Neural cell (in vitro differentiated cells): ENCODE measurements at regions not wholly inside any gene's neighbourhood (a gene's known extent, or its start where the extent isn't known, plus 50 kb on each side); places are given as distances from the start of the nearest gene placed in this dataset.

Experiments used
- H2AFZ ChIP-seq: fragments of 200-600, 300-800 bp; sonication (generic), shearing (Covaris generic); 2 replicates; pipeline ENCODE4 v1.6.0; 2014; ENCODE audit warnings: low read depth, mild to moderate bottlenecking, antibody characterized with exemption, low read length, moderate library complexity
- H3F3A ChIP-seq: fragments of 200-600 bp; shearing (Covaris generic); 2 replicates; pipeline ENCODE4 v1.6.1; 2016; ENCODE audit warnings: mild to moderate bottlenecking, moderate library complexity, mixed read lengths, antibody characterized with exemption, low read length; ENCODE audit not compliant: insufficient read depth, poor library complexity, severe bottlenecking
- H3K27ac ChIP-seq: fragments of 200-600, 300-800 bp; sonication (generic), shearing (Covaris generic); 2 replicates; pipeline ENCODE4 v1.5.1; 2014; ENCODE audit warnings: mild to moderate bottlenecking, low read length, moderate library complexity
- H3K27me3 ChIP-seq: fragments of 300-800, 200-600 bp; sonication (generic), shearing (Covaris generic); 2 replicates; pipeline ENCODE4 v1.6.0; 2014; ENCODE audit warnings: mild to moderate bottlenecking, low read depth, low read length, moderate library complexity; ENCODE audit not compliant: insufficient read depth
- H3K36me3 ChIP-seq: fragments of 300-800, 200-600 bp; sonication (generic), shearing (Covaris generic); 2 replicates; pipeline ENCODE4 v1.5.1; 2014; ENCODE audit warnings: mild to moderate bottlenecking, antibody characterized with exemption, low read length, moderate library complexity; ENCODE audit not compliant: insufficient read depth
- H3K4me2 ChIP-seq: fragments of 300-800, 200-600 bp; sonication (generic), shearing (Covaris generic); 2 replicates; pipeline ENCODE4 v1.6.0; 2014; ENCODE audit warnings: mild to moderate bottlenecking, low read length
- H3K4me3 ChIP-seq: fragments of 300-800, 200-600 bp; sonication (generic), shearing (Covaris generic); 2 replicates; pipeline ENCODE4 v1.5.1; 2014; ENCODE audit warnings: mild to moderate bottlenecking, low read length, moderate library complexity
- H3K79me2 ChIP-seq: fragments of 200-600 bp; shearing (Covaris generic); replicated peaks from 2 replicates; pipeline ENCODE4 v1.6.0; 2014; ENCODE audit warnings: mild to moderate bottlenecking, low read length, moderate library complexity; ENCODE audit not compliant: insufficient read depth
- H3K9ac ChIP-seq: fragments of 300-800, 200-600 bp; sonication (generic), shearing (Covaris generic); 2 replicates; pipeline ENCODE4 v1.6.1; 2016; ENCODE audit warnings: mild to moderate bottlenecking, low read length, mixed read lengths
- H3K9me2 ChIP-seq: fragments of 200-600 bp; shearing (Covaris generic); 2 replicates; pipeline ENCODE4 v1.6.1; 2016; ENCODE audit warnings: mild to moderate bottlenecking, low read length, mixed read lengths; ENCODE audit not compliant: insufficient read depth
- H3K9me3 ChIP-seq: fragments of 200-600, 300-800 bp; sonication (generic), shearing (Covaris generic); 2 replicates; pipeline ENCODE4 v1.6.1; 2016; ENCODE audit warnings: mild to moderate bottlenecking, mixed run types, low read length, moderate library complexity, mixed read lengths
- H4K20me1 ChIP-seq: fragments of 200-600 bp; shearing (Covaris generic); 2 replicates; pipeline ENCODE4 v1.6.1; 2016; ENCODE audit warnings: mild to moderate bottlenecking, mixed run types; ENCODE audit not compliant: insufficient read depth
- EP300 ChIP-seq: fragments of 450-650 bp; conservative IDR thresholded peaks from 2 replicates; pipeline ENCODE4 v1.6.1; 2014; ENCODE audit warnings: antibody characterized with exemption, mild to moderate bottlenecking, moderate library complexity; ENCODE audit not compliant: poor library complexity, severe bottlenecking
- EZH2 ChIP-seq: fragments of 200-600, 300-800 bp; shearing (Covaris generic), sonication (generic); IDR thresholded peaks from 2 replicates; pipeline ENCODE4 v1.6.1; 2014; ENCODE audit warnings: antibody characterized with exemption, low read length, borderline replicate concordance, mild to moderate bottlenecking; ENCODE audit not compliant: insufficient read depth, poor library complexity, severe bottlenecking
- MXI1 ChIP-seq: fragments of 450-650 bp; conservative IDR thresholded peaks from 2 replicates; pipeline ENCODE4 v1.6.1; 2014; ENCODE audit warnings: antibody characterized with exemption, mild to moderate bottlenecking; ENCODE audit not compliant: poor library complexity, severe bottlenecking
- POLR2AphosphoS5 ChIP-seq: IDR thresholded peaks from 2 replicates; pipeline ENCODE4 v1.6.1; 2012
- RAD21 ChIP-seq: fragments of 450-650 bp; conservative IDR thresholded peaks from 2 replicates; pipeline ENCODE4 v1.6.1; 2014; ENCODE audit warnings: antibody characterized with exemption, mild to moderate bottlenecking, moderate library complexity
- SMC3 ChIP-seq: fragments of 450-650 bp; conservative IDR thresholded peaks from 2 replicates; pipeline ENCODE4 v1.6.1; 2014; ENCODE audit warnings: antibody characterized with exemption, mild to moderate bottlenecking, moderate library complexity; ENCODE audit not compliant: poor library complexity
- TAF1 ChIP-seq: IDR thresholded peaks from 2 replicates; pipeline ENCODE4 v1.6.1; 2012; ENCODE audit warnings: low read depth
- TF ChIP-seq, protein P1 (sequence below): fragments of 450-650 bp; IDR thresholded peaks from 2 replicates; pipeline ENCODE4 v1.5.1; 2014; ENCODE audit warnings: antibody characterized with exemption, mild to moderate bottlenecking, moderate library complexity; ENCODE audit not compliant: poor library complexity, severe bottlenecking
- TF ChIP-seq, protein P2 (sequence below): IDR thresholded peaks from 2 replicates; pipeline ENCODE4 v1.6.1; 2012; ENCODE audit warnings: borderline replicate concordance

DNA sequence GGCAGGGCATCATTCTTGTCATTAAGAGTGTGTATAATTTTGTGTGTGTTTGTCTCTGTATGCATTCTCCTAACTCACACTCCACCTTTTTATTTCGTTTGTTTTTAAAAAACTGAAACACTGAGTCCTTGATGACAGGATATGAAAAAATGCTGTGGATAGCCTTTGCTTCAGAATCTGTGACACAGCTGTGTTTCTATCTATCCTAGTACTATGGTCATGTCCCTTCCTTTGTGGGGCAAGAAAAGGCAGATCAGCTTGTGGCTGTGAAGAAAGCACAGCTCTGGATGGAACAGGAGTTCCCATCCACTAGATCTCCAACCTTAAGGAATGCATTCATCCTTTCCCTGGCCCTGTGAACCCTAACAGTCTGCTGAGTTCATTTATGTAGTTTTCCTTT is 60.3 kb downstream of the OTOL1 start (continued):
- TF ChIP-seq RAD21 = no peak
- TF ChIP-seq POLR2AphosphoS5 = no peak

DNA sequence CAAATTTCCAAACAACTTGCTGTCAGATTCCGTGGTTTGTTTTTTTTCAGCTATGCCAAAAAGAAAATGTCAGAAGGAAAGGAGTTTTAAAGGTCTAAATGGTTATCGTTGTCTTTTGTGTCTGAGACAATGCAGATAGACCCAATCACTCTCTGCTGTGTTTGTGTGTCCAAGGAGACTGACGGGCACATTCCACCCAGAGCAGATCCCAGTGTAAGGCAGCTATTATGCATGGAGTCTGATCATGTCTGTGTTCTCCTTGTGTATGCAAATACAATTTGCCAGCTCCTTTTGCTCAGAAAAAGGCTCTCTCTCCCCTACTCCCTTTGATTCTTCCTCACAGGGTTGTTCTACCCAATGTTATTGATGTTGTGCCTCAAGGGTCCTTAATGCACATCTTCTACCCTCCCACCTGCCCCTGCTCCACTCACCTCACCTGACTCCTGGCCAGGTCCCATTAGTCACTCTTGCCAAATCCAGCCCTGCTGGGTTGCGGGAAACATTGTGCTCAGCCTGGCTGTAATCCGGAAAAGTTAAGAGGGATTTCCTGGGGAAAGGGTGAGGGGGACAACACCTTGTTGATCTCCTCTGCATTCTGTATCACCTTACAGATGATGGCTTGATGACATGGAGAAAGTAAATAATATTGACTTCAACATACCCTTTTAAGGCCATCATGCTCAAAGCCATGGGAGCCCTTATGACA is 61.0 kb downstream of the OTOL1 start:
- H3K79me2 ChIP-seq = no peaks in the 10 kb centered on the region
- H2AFZ ChIP-seq = no peak overlapping the region
- H4K20me1 ChIP-seq = no peaks in the 10 kb centered on the region
- H3K27me3 ChIP-seq = no peaks in the 10 kb centered on the region
- H3K4me3 ChIP-seq = no peak overlapping the region
- H3K9me3 ChIP-seq = no peaks in the 10 kb centered on the region
- no peak overlapping the region for H3K9ac ChIP-seq
- no peak overlapping the region for H3K27ac ChIP-seq
- H3K4me2 ChIP-seq = no peak overlapping the region
- no peaks in the 10 kb centered on the region for H3F3A ChIP-seq
- TF ChIP-seq TAF1 = no peak
- TF ChIP-seq EZH2 = no peak
- no peak for TF ChIP-seq MXI1
- TF ChIP-seq POLR2AphosphoS5 = no peak
- TF ChIP-seq, protein P1, sequence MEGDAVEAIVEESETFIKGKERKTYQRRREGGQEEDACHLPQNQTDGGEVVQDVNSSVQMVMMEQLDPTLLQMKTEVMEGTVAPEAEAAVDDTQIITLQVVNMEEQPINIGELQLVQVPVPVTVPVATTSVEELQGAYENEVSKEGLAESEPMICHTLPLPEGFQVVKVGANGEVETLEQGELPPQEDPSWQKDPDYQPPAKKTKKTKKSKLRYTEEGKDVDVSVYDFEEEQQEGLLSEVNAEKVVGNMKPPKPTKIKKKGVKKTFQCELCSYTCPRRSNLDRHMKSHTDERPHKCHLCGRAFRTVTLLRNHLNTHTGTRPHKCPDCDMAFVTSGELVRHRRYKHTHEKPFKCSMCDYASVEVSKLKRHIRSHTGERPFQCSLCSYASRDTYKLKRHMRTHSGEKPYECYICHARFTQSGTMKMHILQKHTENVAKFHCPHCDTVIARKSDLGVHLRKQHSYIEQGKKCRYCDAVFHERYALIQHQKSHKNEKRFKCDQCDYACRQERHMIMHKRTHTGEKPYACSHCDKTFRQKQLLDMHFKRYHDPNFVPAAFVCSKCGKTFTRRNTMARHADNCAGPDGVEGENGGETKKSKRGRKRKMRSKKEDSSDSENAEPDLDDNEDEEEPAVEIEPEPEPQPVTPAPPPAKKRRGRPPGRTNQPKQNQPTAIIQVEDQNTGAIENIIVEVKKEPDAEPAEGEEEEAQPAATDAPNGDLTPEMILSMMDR = no peak
- TF ChIP-seq, protein P2, sequence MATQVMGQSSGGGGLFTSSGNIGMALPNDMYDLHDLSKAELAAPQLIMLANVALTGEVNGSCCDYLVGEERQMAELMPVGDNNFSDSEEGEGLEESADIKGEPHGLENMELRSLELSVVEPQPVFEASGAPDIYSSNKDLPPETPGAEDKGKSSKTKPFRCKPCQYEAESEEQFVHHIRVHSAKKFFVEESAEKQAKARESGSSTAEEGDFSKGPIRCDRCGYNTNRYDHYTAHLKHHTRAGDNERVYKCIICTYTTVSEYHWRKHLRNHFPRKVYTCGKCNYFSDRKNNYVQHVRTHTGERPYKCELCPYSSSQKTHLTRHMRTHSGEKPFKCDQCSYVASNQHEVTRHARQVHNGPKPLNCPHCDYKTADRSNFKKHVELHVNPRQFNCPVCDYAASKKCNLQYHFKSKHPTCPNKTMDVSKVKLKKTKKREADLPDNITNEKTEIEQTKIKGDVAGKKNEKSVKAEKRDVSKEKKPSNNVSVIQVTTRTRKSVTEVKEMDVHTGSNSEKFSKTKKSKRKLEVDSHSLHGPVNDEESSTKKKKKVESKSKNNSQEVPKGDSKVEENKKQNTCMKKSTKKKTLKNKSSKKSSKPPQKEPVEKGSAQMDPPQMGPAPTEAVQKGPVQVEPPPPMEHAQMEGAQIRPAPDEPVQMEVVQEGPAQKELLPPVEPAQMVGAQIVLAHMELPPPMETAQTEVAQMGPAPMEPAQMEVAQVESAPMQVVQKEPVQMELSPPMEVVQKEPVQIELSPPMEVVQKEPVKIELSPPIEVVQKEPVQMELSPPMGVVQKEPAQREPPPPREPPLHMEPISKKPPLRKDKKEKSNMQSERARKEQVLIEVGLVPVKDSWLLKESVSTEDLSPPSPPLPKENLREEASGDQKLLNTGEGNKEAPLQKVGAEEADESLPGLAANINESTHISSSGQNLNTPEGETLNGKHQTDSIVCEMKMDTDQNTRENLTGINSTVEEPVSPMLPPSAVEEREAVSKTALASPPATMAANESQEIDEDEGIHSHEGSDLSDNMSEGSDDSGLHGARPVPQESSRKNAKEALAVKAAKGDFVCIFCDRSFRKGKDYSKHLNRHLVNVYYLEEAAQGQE = no peak
- no peaks in the 10 kb centered on the region for H3K9me2 ChIP-seq
- no peaks in the 10 kb centered on the region for H3K36me3 ChIP-seq

DNA sequence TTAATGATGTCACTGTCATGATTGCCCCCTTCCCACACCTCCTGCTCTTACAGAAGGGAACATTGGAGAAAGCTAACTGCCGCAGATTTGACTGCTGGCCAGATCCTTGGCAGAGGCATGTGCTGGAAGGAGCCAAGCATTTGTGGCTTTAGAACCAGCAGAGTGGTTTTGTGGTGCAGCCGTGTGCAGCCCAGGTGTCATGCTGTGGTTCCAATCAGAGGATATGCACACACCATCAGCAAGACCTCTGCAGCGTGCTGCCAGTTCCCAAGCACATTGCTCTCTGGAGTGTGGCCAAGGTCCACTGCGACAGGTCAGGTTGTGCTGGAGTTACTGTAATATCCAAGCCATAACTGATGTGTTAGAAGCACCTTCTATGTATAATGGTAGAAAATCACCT is 61.6 kb downstream of the OTOL1 start:
- Histone ChIP-seq H3K9me2 (no peaks in the 10 kb centered on the region), H3K27ac (no peak overlapping the region), H3K4me3 (no peak overlapping the region), H3F3A (no peaks in the 10 kb centered on the region), H3K9ac (no peak overlapping the region), H2AFZ (no peak overlapping the region), H3K79me2 (no peaks in the 10 kb centered on the region), H3K9me3 (no peaks in the 10 kb centered on the region), H3K27me3 (no peaks in the 10 kb centered on the region), H3K36me3 (no peaks in the 10 kb centered on the region), H3K4me2 (no peak overlapping the region), H4K20me1 (no peaks in the 10 kb centered on the region)
- TF ChIP-seq TAF1 (no peak), RAD21 (no peak), EP300 (no peak), EZH2 (no peak), SMC3 (no peak), POLR2AphosphoS5 (no peak), MXI1 (no peak)
- TF ChIP-seq, protein P2 = no peak
- TF ChIP-seq, protein P1 = no peak
